Coronary artery (tissue), 2 donors: ENCODE measurements at regions not wholly inside any gene's neighbourhood (a gene's known extent, or its start where the extent isn't known, plus 50 kb on each side); places are given as distances from the start of the nearest gene placed in this dataset.

Experiments used
- DNase-seq: peaks from one replicate; pipeline ENCODE4 v3.0.0-alpha.2; 2017; ENCODE audit warnings: low spot score
- H3K27ac ChIP-seq, 2 donors: fragments of 200-600 bp; sonication (generic); one replicate each; pipeline ENCODE4 v1.5.1; 2016 to 2019
- H3K4me3 ChIP-seq: fragments of 200-600 bp; sonication (generic); 2 replicates; pipeline ENCODE4 v1.5.1; 2016; ENCODE audit warnings: mild to moderate bottlenecking, moderate library complexity
- CTCF ChIP-seq: fragments of 200-600 bp; sonication (generic); IDR thresholded peaks from one replicate; pipeline ENCODE4 v1.5.1; 2019; ENCODE audit warnings: antibody characterized with exemption

GRCh38 chr1:230591678-230592077 lies 50.6 kb upstream of the COG2 start:
- Histone ChIP-seq H3K4me3 (no peak overlapping the region), H3K27ac (no peak overlapping the region)
- DNase-seq = no peak
- no peak for TF ChIP-seq CTCF

- no peak for DNase-seq
- TF ChIP-seq CTCF = no peak
- no peak overlapping the region for H3K4me3 ChIP-seq
- H3K27ac ChIP-seq = no peak overlapping the region
Observed at GRCh38 chr1:230589951-230590350, 52.3 kb upstream of the COG2 start.

- no peak for DNase-seq
- no peak for TF ChIP-seq CTCF
- H3K4me3 ChIP-seq = no peak overlapping the region
- no peak overlapping the region for H3K27ac ChIP-seq
Observed at GRCh38 chr1:230588323-230588746, 53.9 kb upstream of the COG2 start.

GRCh38 chr1:230587061-230587460 lies 55.2 kb upstream of the COG2 start:
- DNase-seq = no peak
- no peak overlapping the region for H3K27ac ChIP-seq
- H3K4me3 ChIP-seq = no peak overlapping the region
- no peak for TF ChIP-seq CTCF

GRCh38 chr1:230584660-230585059 lies 57.6 kb upstream of the COG2 start:
- DNase-seq = no peak
- no peak for TF ChIP-seq CTCF
- no peak overlapping the region for H3K27ac ChIP-seq
- H3K4me3 ChIP-seq = no peak overlapping the region

GRCh38 chr1:230581446-230582079 lies 60.7 kb upstream of the COG2 start:
- no peak for TF ChIP-seq CTCF
- no peak overlapping the region for H3K27ac ChIP-seq
- no peak for DNase-seq
- H3K4me3 ChIP-seq = no peak overlapping the region

- Histone ChIP-seq H3K27ac (no peak overlapping the region), H3K4me3 (no peak overlapping the region)
- no peak for DNase-seq
- TF ChIP-seq CTCF = no peak
Observed at GRCh38 chr1:230578616-230579015, 63.7 kb upstream of the COG2 start.
